HG03175 (cell line): ENCODE measurements at regions not wholly inside any gene's neighbourhood (a gene's known extent, or its start where the extent isn't known, plus 50 kb on each side); places are given as distances from the start of the nearest gene placed in this dataset.

Experiments
- ATAC-seq: cut with Tn5 transposase; IDR thresholded peaks from one replicate; pipeline ENCODE4 v1.9.1; 2021; ENCODE audit warnings: mild to moderate bottlenecking, moderate library complexity; ENCODE audit not compliant: unreplicated experiment

DNA sequence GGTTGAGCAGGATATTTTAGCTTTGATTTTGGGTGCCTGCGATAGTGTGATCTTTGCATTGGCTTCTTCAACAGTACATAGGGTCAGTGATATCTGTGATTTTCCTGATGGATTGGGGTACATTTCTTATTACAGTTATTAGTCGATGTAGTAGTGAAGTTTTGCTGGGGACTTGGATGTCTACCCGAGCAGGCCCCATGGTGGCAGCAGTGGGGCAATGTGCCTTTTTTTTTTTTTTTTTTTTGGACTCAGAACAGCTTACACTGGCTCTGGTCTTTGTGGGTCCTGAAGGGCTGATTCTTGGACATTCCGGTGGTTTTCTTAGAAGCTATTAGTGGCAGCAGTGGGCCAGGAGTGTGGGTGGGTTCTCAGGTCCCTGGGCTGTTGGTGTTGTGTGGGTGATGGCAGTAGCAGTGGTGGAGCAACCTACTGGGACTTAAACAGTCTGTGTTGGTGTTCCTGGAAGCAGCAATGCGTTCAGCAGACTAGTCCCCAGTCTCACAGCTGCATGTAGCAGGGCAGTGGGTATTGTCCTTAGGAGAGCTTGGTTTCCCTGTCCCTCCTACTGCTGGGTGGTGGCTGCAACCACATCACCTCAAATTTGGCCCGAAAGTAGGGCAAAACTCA, 53.7 kb upstream of the SLC4A10 start:
- ATAC-seq = no peak

DNA sequence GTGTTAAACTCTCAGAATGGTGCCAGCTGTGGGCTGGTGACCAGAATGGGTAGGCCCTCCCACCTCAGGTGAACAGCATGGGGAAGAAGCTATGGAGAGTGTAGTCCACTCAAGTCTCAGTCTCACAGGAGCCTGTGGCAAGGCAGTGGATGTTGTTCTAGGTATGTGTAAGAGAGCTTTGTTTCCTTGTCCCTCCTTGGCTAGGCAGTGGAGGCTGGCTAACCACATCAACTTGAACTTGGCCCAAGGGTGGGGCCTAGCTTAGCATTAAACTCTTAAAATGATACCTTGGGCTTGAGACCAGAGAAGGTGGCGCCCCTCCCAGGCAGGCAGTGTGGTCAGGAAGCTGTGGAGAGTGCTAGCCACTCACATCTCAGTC, 53.2 kb upstream of the SLC4A10 start:
- ATAC-seq = no peak
